ENCODE measurements at regions not wholly inside any gene's neighbourhood (a gene's known extent, or its start where the extent isn't known, plus 50 kb on each side); places are given as distances from the start of the nearest gene placed in this dataset.
A peak's percentile ranks its signal among the peaks of the same experiment; 100 is the strongest.

DNA sequence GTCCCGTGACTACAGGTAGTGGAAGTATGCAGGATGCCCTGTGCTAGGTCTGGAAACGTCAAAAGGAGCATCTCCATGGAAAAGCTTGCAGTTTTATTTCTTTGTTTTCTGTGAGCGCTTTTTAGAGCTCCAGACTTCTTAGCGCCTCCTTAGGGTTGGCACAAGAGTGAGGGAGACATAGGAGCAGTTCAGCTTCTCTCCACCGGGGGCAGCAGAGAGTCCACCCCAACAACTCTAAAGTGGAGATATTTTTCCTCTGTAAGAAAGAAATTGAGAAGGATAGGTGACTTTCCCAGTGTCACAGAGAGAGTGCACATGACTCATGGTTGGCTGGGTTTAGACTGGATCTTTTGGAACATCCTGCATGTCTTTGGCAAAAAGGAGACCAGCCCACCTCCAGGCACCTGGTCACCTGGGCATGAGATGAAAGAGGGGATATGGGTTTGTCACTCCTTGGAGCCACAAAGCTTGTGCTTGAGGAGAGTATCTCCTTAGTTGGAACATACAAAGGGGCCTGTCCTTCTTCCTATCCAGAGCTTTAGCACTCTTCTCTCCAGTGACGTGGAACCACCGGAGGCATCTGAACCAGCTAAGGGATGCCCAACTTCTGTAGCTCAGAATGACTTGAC is 637.7 kb downstream of the SEMA5A start:
- DNase-seq (peak; percentile 3 to 15), ATAC-seq (no peak)
- H3K4me1 Mint-ChIP-seq = no peaks in the 10 kb centered on the region
- H3K27ac Mint-ChIP-seq = no peak overlapping the region
- no peaks in the 10 kb centered on the region for H3K27me3 Mint-ChIP-seq
- H3K4me3 Mint-ChIP-seq = no peak overlapping the region
- H3K9me3 Mint-ChIP-seq = peaks cover 8 to 21% of the 10 kb centered on the region in 2 donors

DNA sequence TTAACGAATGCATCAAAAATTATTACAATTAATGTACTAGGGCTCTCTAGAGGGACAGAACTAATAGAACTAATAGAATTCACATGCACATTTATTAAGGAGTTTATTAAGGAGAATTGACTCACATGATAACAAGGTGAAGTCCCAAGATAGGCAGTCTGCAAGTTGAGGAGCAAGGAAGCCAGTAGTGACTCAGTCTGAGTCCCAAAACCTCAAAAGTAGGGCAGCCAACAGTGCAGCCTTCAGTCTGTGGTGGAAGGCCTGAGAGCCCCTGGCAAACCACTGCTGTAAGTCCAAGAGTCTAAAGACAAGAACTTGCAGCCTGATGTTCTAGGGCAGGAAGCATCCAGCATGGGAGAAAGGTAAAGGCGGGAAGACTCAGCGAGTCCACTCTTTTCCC is 633.8 kb downstream of the SEMA5A start:
- H3K27me3 Mint-ChIP-seq = no peaks in the 10 kb centered on the region
- H3K27ac Mint-ChIP-seq = no peak overlapping the region
- DNase-seq (no peak), ATAC-seq (no peak)
- no peak overlapping the region for H3K4me3 Mint-ChIP-seq
- no peaks in the 10 kb centered on the region for H3K4me1 Mint-ChIP-seq
- peaks cover 0 to 14% of the 10 kb centered on the region in 2 donors for H3K9me3 Mint-ChIP-seq

DNA sequence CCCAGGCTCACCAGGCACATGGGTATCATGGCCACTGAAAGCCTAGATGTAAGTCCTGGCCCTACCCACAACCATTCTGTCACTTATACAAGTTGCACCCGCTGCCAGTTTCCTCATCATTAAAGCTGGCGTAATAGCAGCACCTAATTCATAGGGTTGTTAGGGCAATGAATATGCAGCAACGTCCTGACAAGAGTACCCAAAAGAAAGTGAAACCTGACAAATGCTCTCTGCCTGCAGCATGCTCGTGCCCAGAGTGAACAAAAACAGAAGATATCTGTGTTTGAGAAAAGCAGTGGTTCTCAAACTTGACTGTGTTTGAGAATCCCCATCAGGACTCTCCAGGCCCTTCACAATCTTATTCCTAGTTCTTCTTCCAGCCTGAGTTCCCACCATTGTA is 632.4 kb downstream of the SEMA5A start:
- ATAC-seq (no peak), DNase-seq (no peak)
- Mint-ChIP-seq H3K27ac (no peak overlapping the region), H3K9me3 (peaks cover 0 to 26% of the 10 kb centered on the region in 2 donors), H3K4me1 (no peaks in the 10 kb centered on the region), H3K4me3 (no peak overlapping the region), H3K27me3 (no peaks in the 10 kb centered on the region)

DNA sequence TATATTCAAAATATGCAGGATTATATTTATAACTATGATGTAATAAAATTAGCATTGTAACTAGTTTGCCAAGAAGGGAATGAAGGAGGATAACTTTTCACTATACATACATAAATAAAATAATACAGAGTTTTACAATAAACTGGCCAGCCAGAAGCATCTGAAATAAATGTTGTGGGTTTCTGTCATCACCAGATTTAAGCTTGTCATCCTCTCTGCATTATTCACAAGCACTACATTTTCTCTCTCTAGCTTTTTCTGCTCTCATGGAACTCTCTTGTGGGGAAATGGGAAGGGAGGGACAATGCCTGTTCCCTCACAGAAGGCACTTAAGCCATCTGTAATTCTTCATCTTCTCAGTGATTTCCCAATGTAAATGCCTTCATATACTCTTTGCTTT is 626.8 kb downstream of the SEMA5A start:
- peaks cover 8 to 30% of the 10 kb centered on the region in 2 donors for H3K9me3 Mint-ChIP-seq
- H3K4me3 Mint-ChIP-seq = no peak overlapping the region
- H3K4me1 Mint-ChIP-seq = no peaks in the 10 kb centered on the region
- H3K27ac Mint-ChIP-seq = no peak overlapping the region
- no peak for DNase-seq
- no peaks in the 10 kb centered on the region for H3K27me3 Mint-ChIP-seq
- ATAC-seq = no peak

DNA sequence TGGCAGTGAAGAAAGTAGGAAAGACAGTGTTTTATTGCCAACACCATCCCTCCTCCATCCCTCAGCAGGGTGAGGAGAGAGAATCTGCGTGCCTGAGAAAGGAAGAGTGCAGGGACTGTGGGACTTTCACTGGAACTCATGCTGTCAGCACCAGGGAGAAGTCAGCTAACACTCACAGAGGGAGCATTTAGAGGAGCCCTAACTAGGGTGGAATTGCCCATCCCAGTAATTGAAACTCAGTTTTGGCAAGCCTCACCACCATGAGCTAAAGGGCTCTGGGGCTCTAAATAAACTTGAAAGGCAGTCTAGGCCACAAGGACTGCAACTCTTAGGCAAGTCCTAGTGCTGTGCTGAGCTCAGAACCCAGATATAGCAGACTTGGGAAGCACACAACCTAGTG is 622.3 kb downstream of the SEMA5A start:
- Mint-ChIP-seq H3K27ac (no peak overlapping the region), H3K4me3 (no peak overlapping the region), H3K27me3 (no peaks in the 10 kb centered on the region), H3K9me3 (peaks cover 16 to 28% of the 10 kb centered on the region in 2 donors), H3K4me1 (no peaks in the 10 kb centered on the region)
- no peak for ATAC-seq
- DNase-seq = no peak

DNA sequence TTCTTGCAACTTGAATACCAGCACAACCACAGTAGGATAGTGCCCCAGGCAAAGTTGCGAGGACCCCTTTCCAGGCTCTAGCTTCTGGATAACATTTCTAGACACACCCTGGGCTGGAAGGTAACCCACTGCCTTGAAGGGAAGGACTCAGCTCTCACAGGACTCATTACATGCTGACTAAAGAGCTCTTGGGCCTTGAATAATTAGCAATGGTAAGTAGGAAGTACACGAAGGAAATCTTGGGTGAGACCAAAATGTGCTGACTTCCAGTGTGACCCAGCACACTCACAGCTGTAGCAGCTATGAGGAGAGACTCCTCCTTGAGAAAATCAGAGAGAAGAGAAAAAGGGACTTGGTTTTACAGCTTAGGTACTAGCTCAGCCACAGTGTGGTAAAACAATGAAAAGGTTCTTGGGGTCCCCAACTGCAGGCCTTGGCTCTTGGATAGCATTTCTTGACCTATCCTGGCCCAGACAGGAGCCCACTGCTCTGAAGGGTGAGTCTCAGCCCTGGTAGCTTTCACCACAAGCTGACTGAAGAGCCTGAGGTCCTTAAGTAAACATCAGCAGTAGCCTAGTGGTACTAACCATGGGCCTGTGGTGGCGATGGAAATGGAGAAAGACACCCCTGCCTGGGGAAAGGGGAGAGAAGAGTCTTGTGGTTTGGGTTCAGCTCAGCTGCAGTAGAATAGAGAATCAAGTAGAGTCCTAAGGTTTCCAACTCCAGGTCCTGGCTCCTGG is 621.7 kb downstream of the SEMA5A start:
- no peaks in the 10 kb centered on the region for H3K27me3 Mint-ChIP-seq
- H3K27ac Mint-ChIP-seq = peak overlapping the region in 1 of 2 donors; percentile 21
- no peaks in the 10 kb centered on the region for H3K4me1 Mint-ChIP-seq
- DNase-seq (no peak), ATAC-seq (no peak)
- H3K9me3 Mint-ChIP-seq = peaks cover 16 to 26% of the 10 kb centered on the region in 2 donors
- no peak overlapping the region for H3K4me3 Mint-ChIP-seq

DNA sequence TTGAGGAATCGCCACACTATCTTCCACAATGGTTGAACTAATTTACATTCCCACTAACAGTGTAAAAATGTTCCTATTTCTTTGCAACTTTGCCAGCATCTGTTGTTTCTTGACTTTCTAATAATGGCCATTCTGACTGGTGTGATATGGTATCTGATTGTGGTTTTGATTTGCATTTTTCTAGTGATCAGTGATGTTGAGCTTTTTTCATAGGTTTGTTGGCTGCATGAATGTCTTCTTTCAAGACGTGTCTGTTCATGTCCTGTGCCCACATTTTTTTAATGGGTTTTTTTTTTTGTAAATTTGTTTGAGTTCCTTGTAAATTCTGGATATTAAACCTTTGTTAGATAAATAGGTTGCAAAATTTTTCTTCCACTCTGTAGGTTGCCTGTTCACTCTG is 615.9 kb downstream of the SEMA5A start:
- no peaks in the 10 kb centered on the region for H3K27me3 Mint-ChIP-seq
- H3K27ac Mint-ChIP-seq = no peak overlapping the region
- no peak overlapping the region for H3K4me3 Mint-ChIP-seq
- H3K9me3 Mint-ChIP-seq = peaks cover 0 to 22% of the 10 kb centered on the region in 2 donors
- ATAC-seq (no peak), DNase-seq (no peak)
- no peaks in the 10 kb centered on the region for H3K4me1 Mint-ChIP-seq

DNA sequence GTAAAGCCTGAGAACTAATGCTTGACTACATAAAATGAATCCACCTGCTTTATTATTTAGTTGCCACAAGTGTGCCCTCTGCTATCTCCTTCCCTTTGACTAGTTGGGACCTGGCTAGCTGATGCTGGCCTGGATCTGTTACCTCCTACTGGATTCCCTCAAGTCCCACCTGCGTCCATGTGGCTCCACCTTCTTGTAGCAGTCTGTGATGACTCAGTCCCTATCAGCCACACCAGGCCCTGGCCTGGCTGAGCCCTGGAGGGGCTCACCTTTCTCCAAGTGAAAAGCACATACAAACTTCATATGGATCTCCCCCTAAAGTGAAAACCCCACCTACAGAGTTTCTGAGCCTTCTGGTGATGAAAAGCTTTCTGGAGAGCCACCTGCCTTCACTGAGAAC is 611.4 kb downstream of the SEMA5A start:
- no peak overlapping the region for H3K4me3 Mint-ChIP-seq
- H3K4me1 Mint-ChIP-seq = no peaks in the 10 kb centered on the region
- ATAC-seq = no peak
- H3K27ac Mint-ChIP-seq = no peak overlapping the region
- H3K9me3 Mint-ChIP-seq = peaks cover 7 to 29% of the 10 kb centered on the region in 2 donors
- no peaks in the 10 kb centered on the region for H3K27me3 Mint-ChIP-seq
- DNase-seq = no peak

DNA sequence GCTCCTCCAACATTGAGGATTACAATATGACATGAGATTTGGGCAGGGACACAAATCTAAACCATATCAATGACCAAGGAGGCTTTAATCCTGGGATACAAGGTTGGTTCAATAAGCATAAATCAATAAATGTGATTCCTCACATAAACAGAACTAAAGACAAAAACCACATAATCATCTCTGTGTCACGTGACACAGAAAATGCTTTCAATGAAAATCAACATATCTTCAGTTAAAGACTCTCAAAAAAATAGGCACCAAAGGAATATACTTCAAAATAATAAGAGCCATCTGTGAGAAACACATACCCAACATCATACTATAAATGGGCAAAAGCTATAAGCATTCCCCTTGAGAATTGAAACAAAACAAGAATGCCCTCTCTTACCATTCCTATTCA is 604.9 kb downstream of the SEMA5A start:
- DNase-seq (no peak), ATAC-seq (no peak)
- Mint-ChIP-seq H3K9me3 (peaks cover 19 to 24% of the 10 kb centered on the region in 2 donors), H3K4me3 (no peak overlapping the region), H3K27ac (no peak overlapping the region), H3K27me3 (no peaks in the 10 kb centered on the region), H3K4me1 (no peaks in the 10 kb centered on the region)

DNA sequence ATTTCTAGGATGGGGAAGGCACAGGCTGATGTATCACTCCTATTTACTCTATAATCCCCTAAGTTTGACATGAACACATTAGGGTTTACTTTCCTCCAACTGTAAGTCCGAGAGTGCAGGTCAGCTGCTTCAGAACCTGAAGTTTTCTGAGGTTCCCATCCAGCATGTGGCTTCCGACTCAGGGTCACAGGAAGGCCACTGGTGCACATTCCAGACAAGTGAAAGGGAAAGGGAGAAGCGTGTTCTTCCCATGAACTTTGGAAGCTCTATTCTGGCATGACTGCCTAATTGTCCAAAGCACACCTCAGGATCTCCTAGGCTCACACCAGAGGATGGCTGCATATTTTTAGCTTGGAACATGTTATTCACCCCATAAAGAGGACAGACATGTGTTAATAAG is 602.6 kb downstream of the SEMA5A start:
- H3K27ac Mint-ChIP-seq = no peak overlapping the region
- ATAC-seq = no peak
- no peak overlapping the region for H3K4me3 Mint-ChIP-seq
- peaks cover 11 to 17% of the 10 kb centered on the region in 2 donors for H3K9me3 Mint-ChIP-seq
- no peak for DNase-seq
- H3K4me1 Mint-ChIP-seq = no peaks in the 10 kb centered on the region
- H3K27me3 Mint-ChIP-seq = no peaks in the 10 kb centered on the region

DNA sequence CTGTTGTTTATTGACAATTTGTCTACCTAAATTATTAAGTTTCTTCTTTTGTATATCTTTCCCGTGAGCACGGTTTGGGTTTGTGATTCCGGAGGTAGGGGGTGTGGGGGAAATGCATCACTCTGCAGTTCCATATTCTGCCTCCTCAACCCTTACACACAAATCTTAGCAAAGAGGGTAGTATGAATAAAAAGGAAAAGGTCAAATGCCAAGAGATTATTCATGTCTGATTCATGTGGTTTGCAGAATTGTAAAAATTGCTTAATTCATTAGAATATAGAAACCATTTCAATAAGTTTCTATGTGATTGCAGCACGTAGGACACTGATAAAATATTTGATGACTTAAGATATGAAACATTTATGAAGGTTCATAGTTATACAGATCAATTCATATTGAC is 601.9 kb downstream of the SEMA5A start:
- Mint-ChIP-seq H3K4me3 (no peak overlapping the region), H3K4me1 (no peaks in the 10 kb centered on the region), H3K27ac (no peak overlapping the region), H3K9me3 (peaks cover 13 to 19% of the 10 kb centered on the region in 2 donors), H3K27me3 (no peaks in the 10 kb centered on the region)
- DNase-seq (no peak), ATAC-seq (no peak)

DNA sequence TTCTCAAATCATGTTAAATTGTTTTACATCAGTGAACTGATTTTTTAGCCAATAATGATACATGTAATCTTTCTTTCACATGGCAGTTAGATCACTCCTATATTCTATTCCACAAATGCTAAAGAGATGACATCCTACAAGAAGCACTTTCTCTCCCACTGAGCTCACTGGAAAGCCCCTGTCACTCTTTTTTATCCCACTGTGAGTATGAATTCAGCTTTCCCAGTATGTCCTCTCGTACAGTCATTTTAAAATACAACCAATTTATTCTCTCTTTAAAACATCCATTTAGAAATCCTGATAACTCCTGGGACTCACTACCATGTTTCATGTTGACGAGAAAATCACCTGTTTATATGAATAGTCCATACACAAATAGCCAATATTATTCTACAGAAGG is 599.9 kb downstream of the SEMA5A start:
- Mint-ChIP-seq H3K9me3 (peaks cover 11 to 20% of the 10 kb centered on the region in 2 donors), H3K4me1 (no peaks in the 10 kb centered on the region), H3K27me3 (no peaks in the 10 kb centered on the region), H3K4me3 (no peak overlapping the region), H3K27ac (no peak overlapping the region)
- DNase-seq = no peak
- no peak for ATAC-seq

DNA sequence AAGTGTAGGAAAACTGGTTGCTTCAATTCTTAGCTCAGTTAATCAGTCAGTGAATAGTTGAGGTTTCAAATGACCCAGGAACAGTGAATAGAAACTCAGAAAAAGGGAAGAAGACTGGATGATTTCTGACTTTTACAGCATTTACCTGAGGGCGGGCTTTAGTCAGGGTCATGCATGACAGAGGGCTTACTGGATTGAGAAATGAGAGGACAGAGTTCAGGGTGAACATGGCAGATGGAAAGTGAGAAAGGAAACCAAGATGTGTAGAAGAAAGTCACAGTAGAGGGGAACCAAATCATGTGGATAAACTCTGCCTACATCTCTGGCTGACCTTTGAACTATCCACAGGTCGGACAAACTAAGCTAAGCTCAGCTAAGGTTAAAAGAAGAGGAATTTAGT is 596.0 kb downstream of the SEMA5A start:
- Mint-ChIP-seq H3K27ac (no peak overlapping the region), H3K4me1 (no peaks in the 10 kb centered on the region), H3K4me3 (no peak overlapping the region), H3K9me3 (peaks cover 6 to 15% of the 10 kb centered on the region in 2 donors), H3K27me3 (no peaks in the 10 kb centered on the region)
- DNase-seq (no peak), ATAC-seq (no peak)

DNA sequence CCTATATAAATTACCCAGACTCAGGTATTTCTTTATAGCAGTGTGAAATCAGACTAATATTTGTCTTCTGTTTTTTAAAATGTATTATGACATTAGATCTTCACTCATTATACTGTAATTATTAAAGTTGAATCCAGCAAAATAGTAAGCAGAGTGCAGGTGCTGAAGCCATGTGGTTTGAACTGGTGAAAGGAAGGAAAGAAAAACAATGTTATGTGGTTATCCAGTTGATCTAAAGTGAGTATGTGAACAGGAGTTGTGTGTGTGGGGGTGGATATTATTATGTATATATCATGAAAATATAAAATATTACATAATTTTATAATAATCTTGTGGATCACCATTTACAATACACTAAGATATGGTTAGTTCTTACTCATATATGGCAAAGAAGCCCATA is 593.7 kb downstream of the SEMA5A start:
- DNase-seq = no peak
- no peaks in the 10 kb centered on the region for H3K4me1 Mint-ChIP-seq
- peaks cover 6 to 15% of the 10 kb centered on the region in 2 donors for H3K9me3 Mint-ChIP-seq
- no peak overlapping the region for H3K27ac Mint-ChIP-seq
- ATAC-seq = no peak
- H3K4me3 Mint-ChIP-seq = no peak overlapping the region
- no peaks in the 10 kb centered on the region for H3K27me3 Mint-ChIP-seq

DNA sequence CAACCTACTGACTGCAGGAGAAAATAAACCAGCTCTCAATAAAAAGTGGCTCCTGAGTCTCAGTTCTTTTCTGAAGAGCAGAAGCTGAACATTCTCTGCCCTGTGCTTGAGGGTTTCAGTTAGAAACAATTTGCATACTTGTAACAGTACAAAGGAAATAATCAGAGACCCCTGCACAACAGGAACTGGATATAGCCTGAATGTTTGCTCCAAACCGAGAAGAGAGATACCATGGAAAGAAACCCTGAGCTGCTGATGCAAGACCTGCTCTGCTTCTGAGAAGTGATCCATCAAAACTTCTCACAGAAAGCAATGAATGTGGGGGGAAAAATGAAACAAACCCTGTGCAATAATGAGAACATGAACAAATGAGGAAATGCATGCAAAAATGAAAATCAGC is 592.9 kb downstream of the SEMA5A start:
- Mint-ChIP-seq H3K4me3 (no peak overlapping the region), H3K9me3 (peaks cover 6 to 15% of the 10 kb centered on the region in 2 donors), H3K27ac (no peak overlapping the region), H3K27me3 (no peaks in the 10 kb centered on the region), H3K4me1 (no peaks in the 10 kb centered on the region)
- no peak for DNase-seq
- no peak for ATAC-seq

DNA sequence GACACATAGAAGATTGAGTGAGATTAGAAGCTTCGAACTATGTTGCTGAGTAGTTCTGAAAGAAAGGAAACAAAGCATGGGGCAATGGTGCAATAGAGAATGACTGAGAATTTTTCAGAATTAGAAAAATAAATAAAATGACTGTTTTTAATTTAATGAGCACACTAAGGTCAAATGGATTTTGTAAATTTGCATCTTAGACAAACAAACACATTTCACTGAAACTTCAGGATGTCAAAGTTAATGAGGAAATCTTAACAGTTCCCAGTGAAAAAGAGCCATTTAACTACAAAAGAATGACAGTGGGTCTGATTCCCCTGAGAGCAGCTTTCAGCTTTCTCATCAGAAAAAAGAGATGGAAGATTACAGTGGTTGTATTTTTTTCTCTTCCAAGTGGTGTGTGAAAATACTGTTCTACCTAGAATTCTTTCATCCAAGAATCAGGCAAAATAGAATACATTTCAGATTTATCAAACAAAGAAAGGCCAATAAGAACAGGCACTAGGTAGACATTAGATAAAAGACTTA is 591.9 kb downstream of the SEMA5A start:
- H3K27me3 Mint-ChIP-seq = no peaks in the 10 kb centered on the region
- no peak overlapping the region for H3K27ac Mint-ChIP-seq
- H3K4me1 Mint-ChIP-seq = no peaks in the 10 kb centered on the region
- DNase-seq (no peak), ATAC-seq (no peak)
- H3K9me3 Mint-ChIP-seq = peaks cover 5 to 13% of the 10 kb centered on the region in 2 donors
- H3K4me3 Mint-ChIP-seq = no peak overlapping the region

All from stimulated activated naive CD8-positive, alpha-beta T cell treated with anti-CD3 and anti-CD28 coated beads, Interleukin-15, amount 100 ng/mL, for 72 hours (primary cell).